DOHH2 (cell line): ENCODE measurements at regions not wholly inside any gene's neighbourhood (a gene's known extent, or its start where the extent isn't known, plus 50 kb on each side); places are given as distances from the start of the nearest gene placed in this dataset.

Experiments used
- EZH2phosphoT487 ChIP-seq: fragments of 200-600 bp; sonication (generic); IDR thresholded peaks from 2 replicates; pipeline ENCODE4 v1.6.1; 2017; ENCODE audit warnings: borderline replicate concordance, mild to moderate bottlenecking, antibody characterized with exemption, low read length, moderate library complexity, mixed read lengths
- TF ChIP-seq, protein P1 (sequence below): fragments of 200-600 bp; sonication (generic); IDR thresholded peaks from one replicate; pipeline ENCODE4 v1.5.1; 2014; ENCODE audit warnings: antibody characterized with exemption, mild to moderate bottlenecking, low read depth, low read length; ENCODE audit not compliant: poor library complexity, severe bottlenecking

DNA sequence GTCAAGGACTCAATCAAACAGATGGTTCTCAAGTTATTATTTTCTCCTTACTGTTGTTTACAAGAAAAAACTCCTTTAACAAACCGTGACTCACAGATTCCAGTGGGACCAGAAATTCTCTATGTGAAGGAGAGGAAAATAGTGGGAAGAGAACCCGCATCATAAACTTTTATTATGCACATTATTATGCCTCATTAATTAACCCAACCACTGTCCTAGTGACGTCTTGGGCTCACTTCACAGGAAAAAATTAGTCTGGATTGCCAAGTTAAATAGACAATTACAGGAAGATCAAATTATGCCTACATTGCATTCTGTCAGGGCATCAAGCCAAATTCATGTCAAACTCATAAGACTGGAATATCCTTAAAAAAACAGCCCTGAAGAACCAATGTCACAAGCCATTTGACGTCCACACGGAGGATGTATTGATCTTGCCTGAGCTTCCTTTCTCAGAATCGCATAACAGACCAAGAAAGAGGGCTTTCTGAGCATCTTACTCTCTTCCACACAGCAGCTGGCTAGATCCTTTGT, 347.8 kb downstream of the DUSP10 start:
- TF ChIP-seq, protein P1, sequence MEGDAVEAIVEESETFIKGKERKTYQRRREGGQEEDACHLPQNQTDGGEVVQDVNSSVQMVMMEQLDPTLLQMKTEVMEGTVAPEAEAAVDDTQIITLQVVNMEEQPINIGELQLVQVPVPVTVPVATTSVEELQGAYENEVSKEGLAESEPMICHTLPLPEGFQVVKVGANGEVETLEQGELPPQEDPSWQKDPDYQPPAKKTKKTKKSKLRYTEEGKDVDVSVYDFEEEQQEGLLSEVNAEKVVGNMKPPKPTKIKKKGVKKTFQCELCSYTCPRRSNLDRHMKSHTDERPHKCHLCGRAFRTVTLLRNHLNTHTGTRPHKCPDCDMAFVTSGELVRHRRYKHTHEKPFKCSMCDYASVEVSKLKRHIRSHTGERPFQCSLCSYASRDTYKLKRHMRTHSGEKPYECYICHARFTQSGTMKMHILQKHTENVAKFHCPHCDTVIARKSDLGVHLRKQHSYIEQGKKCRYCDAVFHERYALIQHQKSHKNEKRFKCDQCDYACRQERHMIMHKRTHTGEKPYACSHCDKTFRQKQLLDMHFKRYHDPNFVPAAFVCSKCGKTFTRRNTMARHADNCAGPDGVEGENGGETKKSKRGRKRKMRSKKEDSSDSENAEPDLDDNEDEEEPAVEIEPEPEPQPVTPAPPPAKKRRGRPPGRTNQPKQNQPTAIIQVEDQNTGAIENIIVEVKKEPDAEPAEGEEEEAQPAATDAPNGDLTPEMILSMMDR = no peak
- no peak for TF ChIP-seq EZH2phosphoT487
